Mesothelial cell of epicardium (in vitro differentiated cells): ENCODE measurements at regions not wholly inside any gene's neighbourhood (a gene's known extent, or its start where the extent isn't known, plus 50 kb on each side); places are given as distances from the start of the nearest gene placed in this dataset.
A peak's percentile ranks its signal among the peaks of the same experiment; 100 is the strongest.
"Not testable (repeated sequence)": the region's sequence is repeated elsewhere in the genome, so short reads cannot be mapped to it uniquely, and the experiment has no call there.

Experiments used
- DNase-seq, 2 experiments: peaks; one replicate each; pipeline ENCODE4 v3.0.0; 2021; ENCODE audit warnings: low spot score in 2 of 2; ENCODE audit not compliant: unreplicated experiment in 2 of 2
- H3K27ac Mint-ChIP-seq: 2 replicates; pipeline ENCODE4 v1.8.0; 2021; ENCODE audit warnings: mixed read lengths
- H3K27me3 Mint-ChIP-seq: 2 replicates; pipeline ENCODE4 v1.8.0; 2021; ENCODE audit warnings: low read depth, mixed read lengths
- H3K36me3 Mint-ChIP-seq: 2 replicates; pipeline ENCODE4 v1.8.0; 2021; ENCODE audit warnings: mixed read lengths
- H3K4me1 Mint-ChIP-seq: 2 replicates; pipeline ENCODE4 v1.8.0; 2021; ENCODE audit warnings: mixed read lengths
- H3K4me3 Mint-ChIP-seq: 2 replicates; pipeline ENCODE4 v1.8.0; 2021; ENCODE audit warnings: mild to moderate bottlenecking, moderate library complexity, mixed read lengths
- H3K9me3 Mint-ChIP-seq: 2 replicates; pipeline ENCODE4 v1.8.0; 2021; ENCODE audit warnings: mixed read lengths
- TF ChIP-seq, protein P1 (sequence below): fragments of 200-600 bp; sonication (generic); IDR thresholded peaks from one replicate; pipeline ENCODE4 v1.5.0; 2021; ENCODE audit warnings: antibody characterized with exemption; ENCODE audit not compliant: unreplicated experiment

DNA sequence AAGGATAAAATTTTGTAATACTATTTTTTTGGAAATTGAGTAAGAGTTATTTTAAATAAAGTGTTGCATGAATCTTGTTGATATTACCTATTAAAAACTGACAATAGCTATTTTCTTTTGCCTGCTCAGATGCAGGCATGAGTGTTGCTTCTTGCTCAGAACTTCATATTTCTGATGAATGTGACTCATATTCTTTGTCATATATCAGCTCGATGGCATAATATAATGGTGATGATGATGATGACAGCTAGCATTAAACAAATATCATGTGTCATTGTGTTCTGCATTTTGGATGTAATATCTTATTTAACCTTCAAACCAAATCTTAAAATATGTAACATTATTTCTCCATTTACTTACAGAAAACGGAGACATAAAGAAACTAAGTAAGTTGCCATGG lies 605.5 kb upstream of the FOXG1 start:
- no peaks in the 10 kb centered on the region for H3K9me3 Mint-ChIP-seq
- no peak overlapping the region for H3K4me3 Mint-ChIP-seq
- peaks cover 8% of the 10 kb centered on the region for H3K4me1 Mint-ChIP-seq
- no peak for DNase-seq
- H3K27me3 Mint-ChIP-seq: no peaks in the 10 kb centered on the region
- H3K36me3 Mint-ChIP-seq: no peaks in the 10 kb centered on the region
- TF ChIP-seq, protein P1, sequence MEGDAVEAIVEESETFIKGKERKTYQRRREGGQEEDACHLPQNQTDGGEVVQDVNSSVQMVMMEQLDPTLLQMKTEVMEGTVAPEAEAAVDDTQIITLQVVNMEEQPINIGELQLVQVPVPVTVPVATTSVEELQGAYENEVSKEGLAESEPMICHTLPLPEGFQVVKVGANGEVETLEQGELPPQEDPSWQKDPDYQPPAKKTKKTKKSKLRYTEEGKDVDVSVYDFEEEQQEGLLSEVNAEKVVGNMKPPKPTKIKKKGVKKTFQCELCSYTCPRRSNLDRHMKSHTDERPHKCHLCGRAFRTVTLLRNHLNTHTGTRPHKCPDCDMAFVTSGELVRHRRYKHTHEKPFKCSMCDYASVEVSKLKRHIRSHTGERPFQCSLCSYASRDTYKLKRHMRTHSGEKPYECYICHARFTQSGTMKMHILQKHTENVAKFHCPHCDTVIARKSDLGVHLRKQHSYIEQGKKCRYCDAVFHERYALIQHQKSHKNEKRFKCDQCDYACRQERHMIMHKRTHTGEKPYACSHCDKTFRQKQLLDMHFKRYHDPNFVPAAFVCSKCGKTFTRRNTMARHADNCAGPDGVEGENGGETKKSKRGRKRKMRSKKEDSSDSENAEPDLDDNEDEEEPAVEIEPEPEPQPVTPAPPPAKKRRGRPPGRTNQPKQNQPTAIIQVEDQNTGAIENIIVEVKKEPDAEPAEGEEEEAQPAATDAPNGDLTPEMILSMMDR: no peak
- H3K27ac Mint-ChIP-seq: no peak overlapping the region

DNA sequence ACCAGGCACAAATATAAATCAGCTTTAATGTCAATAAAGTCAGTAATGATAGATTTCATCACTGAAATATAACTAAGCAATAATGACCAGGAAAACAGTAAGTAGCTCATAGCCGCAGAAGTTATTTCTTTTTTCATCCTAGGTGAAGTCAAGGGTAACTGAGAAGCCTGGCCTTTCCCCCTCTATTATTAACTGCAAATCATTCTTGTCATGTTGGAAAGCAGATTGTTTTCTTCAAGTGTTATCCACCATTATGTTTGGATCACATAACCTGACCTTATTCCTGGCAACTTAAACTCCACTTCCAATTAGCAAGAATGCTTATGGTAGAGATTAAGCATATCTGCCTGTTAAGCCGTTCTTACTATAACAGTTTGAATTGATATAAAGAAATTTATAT lies 603.4 kb upstream of the FOXG1 start:
- H3K9me3 Mint-ChIP-seq: peaks cover 6% of the 10 kb centered on the region
- H3K27ac Mint-ChIP-seq: no peak overlapping the region
- DNase-seq: no peak
- no peaks in the 10 kb centered on the region for H3K27me3 Mint-ChIP-seq
- TF ChIP-seq, protein P1: no peak
- H3K36me3 Mint-ChIP-seq: no peaks in the 10 kb centered on the region
- no peak overlapping the region for H3K4me3 Mint-ChIP-seq
- H3K4me1 Mint-ChIP-seq: peaks cover 8% of the 10 kb centered on the region

DNA sequence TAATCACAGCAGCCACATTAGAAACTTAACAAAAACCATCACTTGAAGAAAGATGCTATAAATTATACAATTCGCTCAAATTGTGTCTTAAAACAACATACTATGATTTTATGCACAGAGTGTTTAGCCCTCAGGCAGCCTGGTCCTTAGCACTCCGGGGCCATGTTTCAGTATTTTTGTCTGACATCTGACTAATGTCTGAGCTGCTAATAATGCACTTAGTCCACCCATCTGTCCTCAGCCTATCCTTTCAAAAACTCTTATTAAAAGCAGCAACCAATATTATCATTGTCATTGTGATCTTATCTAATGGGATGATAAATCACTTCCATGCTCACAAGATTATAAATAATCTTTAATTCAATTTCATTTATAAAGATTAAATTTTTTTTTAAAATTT lies 602.7 kb upstream of the FOXG1 start:
- no peak for DNase-seq
- Mint-ChIP-seq H3K27ac (no peak overlapping the region), H3K27me3 (no peaks in the 10 kb centered on the region), H3K9me3 (peaks cover 10% of the 10 kb centered on the region), H3K4me3 (no peak overlapping the region), H3K4me1 (peaks cover 8% of the 10 kb centered on the region), H3K36me3 (peaks cover 3% of the 10 kb centered on the region)
- TF ChIP-seq, protein P1: no peak

DNA sequence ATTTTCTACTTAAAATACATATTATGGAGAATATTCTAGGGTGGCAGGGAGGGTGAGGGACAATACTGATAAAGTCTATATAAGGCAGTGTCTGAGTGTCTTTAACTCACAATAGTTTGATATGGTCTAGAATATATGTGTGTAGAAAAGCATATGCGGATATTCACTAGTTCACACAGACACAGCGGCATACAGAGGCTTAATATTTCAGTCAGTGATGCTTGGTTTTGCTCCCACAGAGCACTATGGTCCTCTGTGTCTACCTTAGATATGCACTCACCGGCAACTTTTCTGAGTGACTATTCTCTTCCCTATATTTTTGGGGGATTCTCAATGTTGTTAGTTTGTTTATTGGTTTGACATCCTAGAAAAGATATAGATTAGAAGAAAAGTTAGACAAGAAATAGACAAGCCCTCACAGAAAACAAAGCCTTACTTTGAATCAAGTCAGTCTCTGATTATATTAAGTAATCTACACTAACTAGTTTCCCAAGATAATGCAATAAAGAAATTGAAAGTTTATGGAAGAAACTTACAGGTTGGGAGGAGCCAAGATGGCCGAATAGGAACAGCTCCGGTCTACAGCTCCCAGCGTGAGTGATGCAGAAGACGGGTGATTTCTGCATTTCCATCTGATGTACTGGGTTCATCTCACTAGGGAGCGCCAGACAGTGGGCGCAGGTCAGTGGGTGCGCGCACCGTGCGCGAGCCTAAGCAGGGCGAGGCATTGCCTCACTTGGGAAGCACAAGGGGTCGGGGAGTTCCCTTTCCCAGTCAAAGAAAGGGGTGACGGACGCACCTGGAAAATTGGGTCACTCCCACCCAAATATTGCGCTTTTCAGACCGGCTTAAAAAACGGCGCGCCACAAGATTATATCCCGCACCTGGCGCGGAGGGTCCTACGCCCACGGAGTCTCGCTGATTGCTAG lies 578.4 kb upstream of the FOXG1 start:
- H3K27me3 Mint-ChIP-seq, H3K4me1 Mint-ChIP-seq, H3K36me3 Mint-ChIP-seq, DNase-seq: not testable (repeated sequence)
- Mint-ChIP-seq H3K9me3 (peaks cover 22% of the 10 kb centered on the region), H3K4me3 (peak overlapping the region; percentile 80), H3K27ac (peak overlapping the region; percentile 59)

DNA sequence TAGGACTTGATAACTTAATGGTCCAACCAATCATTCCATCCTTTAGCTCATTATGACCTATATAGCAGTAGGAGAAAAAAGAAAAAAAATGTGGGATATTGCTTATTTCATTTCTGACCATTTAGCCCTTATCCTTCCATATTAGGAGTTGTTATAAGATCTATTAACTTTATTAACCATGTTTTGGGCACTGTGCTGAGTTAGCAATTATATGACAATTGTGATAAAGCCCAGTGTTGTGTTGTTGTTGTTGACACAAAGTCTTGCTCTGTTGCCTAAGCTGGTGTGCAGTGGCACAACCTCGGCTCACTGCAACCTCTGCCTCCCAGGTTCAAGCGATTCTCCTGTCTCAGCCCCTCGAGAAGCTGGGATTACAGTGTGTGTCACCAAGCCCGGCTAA lies 569.7 kb upstream of the FOXG1 start:
- Mint-ChIP-seq H3K27me3 (no peaks in the 10 kb centered on the region), H3K4me3 (no peak overlapping the region), H3K9me3 (peaks cover 4% of the 10 kb centered on the region), H3K36me3 (no peaks in the 10 kb centered on the region), H3K4me1 (no peaks in the 10 kb centered on the region), H3K27ac (no peak overlapping the region)
- TF ChIP-seq, protein P1: no peak
- no peak for DNase-seq

DNA sequence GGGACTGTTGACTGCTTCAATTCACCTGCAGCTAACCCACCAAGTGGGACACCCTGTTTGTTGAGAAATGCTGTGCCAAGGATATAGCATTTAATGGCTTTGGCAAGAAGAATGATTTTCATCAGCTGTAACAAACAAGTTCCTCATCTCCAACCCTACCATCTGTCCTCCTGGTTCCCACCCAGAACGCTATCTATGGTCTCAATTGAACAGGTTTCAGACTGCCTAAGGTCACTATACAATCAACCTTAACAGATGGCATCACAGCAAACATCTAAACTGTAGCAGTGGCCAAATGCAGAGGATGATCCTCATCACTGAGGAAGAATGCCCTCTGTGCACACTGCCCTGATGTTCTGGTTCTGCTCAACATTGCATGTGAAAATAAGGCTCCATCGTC lies 546.2 kb upstream of the FOXG1 start:
- Mint-ChIP-seq H3K4me3 (no peak overlapping the region), H3K9me3 (no peaks in the 10 kb centered on the region), H3K4me1 (no peaks in the 10 kb centered on the region), H3K27me3 (peaks cover 2% of the 10 kb centered on the region), H3K27ac (no peak overlapping the region), H3K36me3 (no peaks in the 10 kb centered on the region)
- TF ChIP-seq, protein P1: no peak
- DNase-seq: no peak
